MV-4-11 (cell line): ENCODE measurements at regions not wholly inside any gene's neighbourhood (a gene's known extent, or its start where the extent isn't known, plus 50 kb on each side); places are given as distances from the start of the nearest gene placed in this dataset.

Source experiments
- DNase-seq: peaks from one replicate; lab custom pipeline; 2025; lab: John Stamatoyannopoulos, UW

DNA sequence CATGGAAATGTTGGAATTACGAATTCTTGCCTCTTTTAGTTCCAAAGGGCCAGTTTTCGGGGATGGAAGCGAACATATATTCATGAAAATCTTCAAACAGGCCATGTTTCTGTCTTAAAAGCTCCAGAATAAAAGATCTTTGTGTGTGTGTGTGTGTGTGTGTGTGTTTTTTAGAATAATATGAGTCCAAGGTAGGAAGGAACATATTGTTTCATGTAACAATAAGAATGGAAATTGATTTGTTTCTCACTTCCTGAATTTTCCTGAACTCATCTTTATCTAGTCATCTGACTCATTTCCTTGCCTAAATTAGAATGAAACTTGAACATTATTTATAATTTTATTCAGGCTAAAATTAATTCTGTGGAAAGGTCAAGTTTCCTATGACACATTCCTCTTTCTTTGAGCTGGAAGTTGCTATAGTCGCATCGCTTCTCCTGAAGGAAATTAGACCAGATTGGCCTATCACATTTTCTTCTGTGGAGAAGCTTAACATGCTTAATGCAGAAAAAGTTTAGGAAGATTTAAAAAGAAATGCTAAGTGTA, 805.1 kb upstream of the ADAMTS5 start:
- peak; percentile 69 for DNase-seq

- peak; percentile 95 for DNase-seq
Observed at GRCh38 chr21:27769763-27770162, 802.9 kb upstream of the ADAMTS5 start.

- peak; percentile 81 for DNase-seq
Observed at GRCh38 chr21:27768046-27768637, 801.3 kb upstream of the ADAMTS5 start.

GRCh38 chr21:27764056-27764455, 797.2 kb upstream of the ADAMTS5 start:
- DNase-seq, result peak; percentile 16

- no peak for DNase-seq
Observed at GRCh38 chr21:27761623-27762022, 794.7 kb upstream of the ADAMTS5 start.

DNA sequence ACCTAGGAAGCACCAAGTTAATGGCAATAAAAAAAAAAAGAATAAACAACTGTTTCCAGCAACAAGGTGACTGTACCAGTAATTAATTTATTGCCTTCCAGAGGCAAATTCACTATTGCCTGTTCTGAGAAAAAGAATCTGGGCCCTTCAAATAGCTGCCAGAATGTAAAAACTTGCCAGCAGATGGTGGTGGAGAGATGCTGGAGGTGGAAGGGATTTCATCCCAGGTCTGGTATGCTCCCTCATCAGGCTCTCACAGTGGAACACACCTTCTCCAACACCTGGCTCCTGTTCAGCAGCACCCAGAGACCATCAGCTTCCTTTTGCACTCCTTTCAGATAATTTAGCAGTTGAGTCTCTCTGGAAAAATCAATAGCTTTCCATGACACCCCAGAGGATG, 792.9 kb upstream of the ADAMTS5 start:
- DNase-seq, result no peak

DNA sequence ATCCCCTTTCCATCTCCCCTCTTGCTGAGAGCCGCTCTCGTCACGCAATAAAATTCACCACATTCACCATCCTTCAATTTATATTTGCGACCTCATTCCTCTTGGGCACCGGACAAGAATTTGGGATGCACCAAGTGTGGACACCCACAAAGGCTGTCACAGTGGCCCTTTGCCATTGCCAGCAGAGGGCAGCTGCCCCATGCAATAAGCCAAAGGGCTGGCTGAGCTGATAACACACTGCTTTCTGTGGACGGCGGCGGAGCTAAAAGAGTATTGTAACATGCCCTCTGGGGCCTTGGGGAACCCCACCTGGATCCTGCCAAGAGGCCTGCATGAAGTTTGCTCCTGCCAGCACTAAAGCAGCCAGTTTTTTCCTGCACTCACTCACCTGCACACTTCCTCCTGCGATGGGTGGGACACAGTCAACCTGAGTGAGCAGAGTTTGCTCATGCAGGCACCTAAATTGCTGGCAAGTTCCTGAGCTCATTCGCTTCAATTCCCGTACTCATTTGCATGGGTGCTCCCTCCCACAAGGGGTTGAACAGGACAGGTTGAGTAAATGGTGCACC, 792.3 kb upstream of the ADAMTS5 start:
- DNase-seq, result peak; percentile 9

- DNase-seq, result no peak
Observed at GRCh38 chr21:27756191-27756590, 789.3 kb upstream of the ADAMTS5 start.

DNA sequence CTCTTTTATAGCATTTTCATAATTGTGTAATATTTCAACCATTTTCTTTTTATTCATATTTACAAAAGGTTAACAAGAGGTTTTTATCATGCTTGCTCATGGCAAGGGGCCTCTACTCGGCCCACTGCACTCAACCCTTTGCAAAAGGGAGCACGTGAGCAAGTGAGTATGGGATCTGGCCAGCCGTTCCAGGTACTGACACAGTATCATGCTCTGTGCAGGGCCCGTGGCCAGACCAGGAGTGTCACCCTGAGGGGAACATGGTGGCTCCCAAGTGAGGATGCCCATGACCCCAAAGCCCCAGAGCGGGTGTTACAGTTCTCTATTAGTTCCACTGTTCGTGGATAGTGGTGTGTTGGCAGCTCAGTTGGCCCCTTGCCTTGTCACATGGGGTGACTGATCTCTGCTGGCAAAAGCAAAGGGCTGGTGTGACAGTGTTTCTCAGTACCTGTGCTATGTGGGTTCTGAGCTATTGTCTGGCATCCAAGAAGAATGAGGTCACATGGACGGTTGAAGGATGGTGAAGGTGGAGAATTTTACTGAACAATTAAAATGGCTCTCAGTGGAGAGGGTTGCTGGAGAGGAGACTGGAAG, 777.2 kb upstream of the ADAMTS5 start:
- DNase-seq, result no peak

DNA sequence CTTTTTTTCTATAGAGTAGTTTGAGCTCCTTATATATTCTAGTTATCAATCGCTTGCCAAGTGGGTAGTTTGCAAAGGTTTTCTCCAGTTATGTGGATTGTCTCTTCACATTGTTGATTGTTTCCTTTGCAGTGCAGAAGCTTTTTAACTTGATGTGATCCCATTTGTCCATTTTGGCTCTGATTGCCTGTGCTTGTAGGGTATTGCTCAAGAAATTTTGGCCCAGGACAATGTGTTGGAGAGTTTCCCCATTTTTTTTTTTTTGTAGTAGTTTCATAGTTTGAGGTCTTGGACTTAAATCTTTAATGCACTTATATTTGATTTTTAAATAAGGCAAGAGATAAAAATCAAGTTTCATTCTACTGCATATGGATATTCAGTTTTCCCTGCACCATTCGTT, 774.8 kb upstream of the ADAMTS5 start:
- DNase-seq, result no peak

DNA sequence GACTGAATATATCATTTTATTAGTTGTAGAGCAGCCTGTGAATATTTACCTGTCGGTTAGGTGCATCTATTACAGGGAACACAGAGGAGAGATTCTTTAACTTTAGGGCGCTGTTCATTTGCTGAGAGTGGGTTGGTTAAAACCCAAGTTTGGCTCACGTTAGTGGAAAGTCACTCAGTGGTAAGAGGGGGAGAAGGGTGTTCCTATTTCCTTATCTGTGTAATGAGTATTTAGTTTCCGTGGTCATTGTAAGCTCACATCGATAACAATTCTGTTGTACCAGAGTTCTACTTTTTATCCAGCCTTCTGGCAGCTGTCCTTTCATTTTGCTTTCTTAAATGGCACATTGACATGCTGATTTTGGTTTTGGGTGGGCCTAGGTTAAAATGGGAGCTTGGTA, 773.2 kb upstream of the ADAMTS5 start:
- no peak for DNase-seq

GRCh38 chr21:27739187-27739586, 772.3 kb upstream of the ADAMTS5 start:
- no peak for DNase-seq

DNA sequence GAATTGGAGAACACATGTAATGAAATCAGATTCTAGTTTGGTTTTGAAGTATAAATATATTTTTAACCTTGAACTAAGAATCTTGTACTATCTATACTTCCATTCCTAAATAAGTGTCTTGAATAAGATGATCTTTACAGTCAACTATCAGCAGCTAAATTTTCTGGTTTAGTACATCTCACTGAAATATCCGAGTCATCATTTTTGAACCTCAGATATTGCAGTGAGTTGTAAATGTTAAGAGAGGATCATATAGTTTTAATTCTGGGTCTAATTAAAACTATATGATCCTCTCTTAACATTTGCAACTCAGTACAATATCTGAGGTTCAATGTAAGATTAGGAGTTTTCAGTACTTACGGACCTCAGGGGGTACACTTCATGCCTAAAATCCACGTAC, 768.8 kb upstream of the ADAMTS5 start:
- DNase-seq, result no peak

- no peak for DNase-seq
Observed at GRCh38 chr21:27734146-27734545, 767.3 kb upstream of the ADAMTS5 start.

DNA sequence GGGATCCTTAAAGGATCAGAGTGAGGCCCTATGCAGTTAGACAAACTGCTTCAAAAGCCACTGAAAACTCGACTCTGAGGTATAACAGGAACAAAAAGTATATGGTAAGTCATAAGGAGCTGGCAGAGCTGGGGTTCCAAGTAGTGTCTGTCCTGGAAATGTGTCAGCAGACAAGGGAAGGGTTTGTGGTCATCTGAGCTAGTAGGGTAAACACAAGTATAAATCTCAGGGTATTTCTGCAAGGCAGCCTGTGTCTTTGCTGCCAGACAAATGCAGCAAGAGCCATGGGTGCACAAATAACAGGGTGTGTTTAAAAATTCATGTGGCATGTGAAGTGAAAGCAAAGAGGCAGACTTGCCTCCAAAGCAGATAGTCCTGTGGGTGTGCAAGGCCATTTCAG, 759.0 kb upstream of the ADAMTS5 start:
- peak; percentile 37 for DNase-seq

DNA sequence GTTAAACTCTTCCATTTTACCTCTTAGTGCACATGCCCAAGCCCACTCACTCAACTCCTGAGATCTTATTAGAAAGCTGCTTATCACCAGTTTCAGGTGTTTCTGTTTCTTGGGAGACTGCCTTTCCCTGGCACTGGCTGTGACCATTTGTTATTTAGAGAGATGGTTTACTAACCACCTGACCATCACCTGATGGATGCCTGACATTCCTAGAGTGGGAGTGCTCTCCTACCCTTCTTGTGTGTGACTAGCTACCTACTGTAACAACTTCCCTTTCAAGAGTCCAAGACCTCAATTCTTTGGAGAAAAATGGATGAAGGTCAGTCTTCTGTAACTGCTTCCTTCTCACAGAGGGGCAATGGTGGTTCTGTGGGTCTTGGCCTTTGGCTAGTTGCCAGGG, 755.2 kb upstream of the ADAMTS5 start:
- no peak for DNase-seq

DNA sequence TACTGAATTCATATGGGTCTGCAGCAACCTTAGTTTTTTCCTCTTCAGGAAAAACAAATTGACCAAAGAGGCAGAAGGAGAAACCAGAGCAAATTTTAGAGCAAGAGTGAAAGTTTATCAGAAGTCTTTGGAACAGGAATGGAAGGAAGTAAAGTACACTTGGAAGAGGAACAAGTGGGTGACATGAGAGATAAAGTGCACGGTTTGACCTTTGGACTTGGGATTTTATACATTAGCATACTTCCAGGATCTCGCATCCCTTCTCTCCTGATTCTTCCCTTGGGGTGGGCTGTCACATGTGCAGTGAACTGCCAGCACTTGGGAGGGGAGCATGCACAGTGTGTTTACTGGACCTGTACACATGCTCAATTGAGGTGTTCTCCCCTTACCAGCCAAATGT, 754.8 kb upstream of the ADAMTS5 start:
- DNase-seq, result no peak

DNA sequence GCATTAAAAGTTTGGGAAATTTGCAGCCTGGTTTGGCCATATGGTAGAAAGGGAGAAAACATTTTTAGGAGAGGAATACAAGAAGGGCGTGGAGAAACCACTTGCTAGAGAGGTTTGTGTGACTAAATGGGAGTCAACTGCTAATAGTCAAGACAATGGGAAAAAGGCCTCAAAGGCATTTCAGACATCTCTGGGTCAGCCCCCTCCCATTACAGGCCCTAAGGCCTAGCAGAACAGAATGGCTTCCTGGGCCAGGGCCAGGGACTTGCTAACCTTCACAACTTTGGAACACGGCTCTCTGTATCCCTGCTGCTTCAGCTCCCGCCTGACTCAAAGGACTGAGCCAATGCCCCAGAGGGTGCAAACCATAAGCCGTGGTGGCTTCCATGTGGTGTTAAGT, 752.3 kb upstream of the ADAMTS5 start:
- no peak for DNase-seq

- DNase-seq, result no peak
Observed at GRCh38 chr21:27715131-27715530, 748.2 kb upstream of the ADAMTS5 start.

- DNase-seq, result no peak
Observed at GRCh38 chr21:27713154-27714109, 746.5 kb upstream of the ADAMTS5 start.

GRCh38 chr21:27704567-27705166, 737.8 kb upstream of the ADAMTS5 start:
- no peak for DNase-seq

DNA sequence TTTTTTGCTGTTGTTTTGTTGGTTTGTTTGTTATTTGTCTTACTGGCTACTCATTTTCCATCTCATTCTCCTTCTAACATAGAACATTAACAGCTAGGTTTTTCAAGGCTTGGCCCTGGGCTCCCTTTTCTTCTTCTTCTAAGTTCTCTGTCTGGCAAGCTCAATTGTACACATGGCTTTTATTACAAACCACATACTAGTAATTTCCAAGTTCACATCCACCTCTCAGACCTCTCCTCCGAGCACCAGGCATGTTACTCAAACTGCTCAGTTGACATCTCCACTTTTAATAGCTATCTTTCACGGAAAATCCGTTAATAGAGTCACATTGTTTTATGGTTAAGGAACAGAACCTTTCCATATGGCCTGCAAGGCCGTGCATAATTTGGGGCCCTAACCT, 736.9 kb upstream of the ADAMTS5 start:
- DNase-seq, result no peak
